Ishikawa (cell line): ENCODE measurements at regions not wholly inside any gene's neighbourhood (a gene's known extent, or its start where the extent isn't known, plus 50 kb on each side); places are given as distances from the start of the nearest gene placed in this dataset.

ENCODE experiments used
- CEBPB ChIP-seq: IDR thresholded peaks from 2 replicates; pipeline ENCODE4 v1.6.1; 2012
- CREB1 ChIP-seq: IDR thresholded peaks from 2 replicates; pipeline ENCODE4 v1.6.1; 2012; ENCODE audit warnings: low read depth
- EGR1 ChIP-seq: IDR thresholded peaks from 2 replicates; pipeline ENCODE4 v1.6.1; 2012
- EP300 ChIP-seq: IDR thresholded peaks from 2 replicates; pipeline ENCODE4 v1.6.1; 2012; ENCODE audit warnings: borderline replicate concordance
- MAX ChIP-seq: IDR thresholded peaks from 2 replicates; pipeline ENCODE4 v1.6.1; 2012
- NFIC ChIP-seq: IDR thresholded peaks from 2 replicates; pipeline ENCODE4 v1.6.1; 2012
- RAD21 ChIP-seq: IDR thresholded peaks from 2 replicates; pipeline ENCODE4 v1.6.1; 2012; ENCODE audit warnings: low read depth
- REST ChIP-seq: IDR thresholded peaks from 2 replicates; pipeline ENCODE4 v1.6.1; 2012; ENCODE audit warnings: low read depth, mild to moderate bottlenecking
- TEAD4 ChIP-seq: IDR thresholded peaks from 2 replicates; pipeline ENCODE4 v1.6.1; 2012
- ZBTB7A ChIP-seq: IDR thresholded peaks from 2 replicates; pipeline ENCODE4 v1.6.1; 2012; ENCODE audit warnings: low read depth

- TF ChIP-seq MAX (no peak), REST (no peak), EGR1 (no peak), CEBPB (no peak), RAD21 (no peak), EP300 (no peak), ZBTB7A (no peak), CREB1 (no peak), TEAD4 (no peak), NFIC (no peak)
These were observed 282.8 kb downstream of the MN1 start for GRCh38 chr22:27518531-27519340.
